Testis (tissue), 2 donors: ENCODE measurements at regions not wholly inside any gene's neighbourhood (a gene's known extent, or its start where the extent isn't known, plus 50 kb on each side); places are given as distances from the start of the nearest gene placed in this dataset.

Experiments used
- CTCF ChIP-seq, 3 experiments: fragments of 450-650 bp in 2 of 3; fragments of 200-600 bp in 1 of 3; sonication (generic) in 1 of 3; IDR thresholded peaks; one replicate each; pipeline ENCODE4 v1.5.1; 2016 to 2019; ENCODE audit warnings: antibody characterized with exemption in 3 of 3, mild to moderate bottlenecking in 2 of 3, moderate library complexity in 1 of 3
- POLR2A ChIP-seq: fragments of 450-650 bp; IDR thresholded peaks from one replicate; pipeline ENCODE4 v1.6.1; 2017; ENCODE audit warnings: antibody characterized with exemption, mild to moderate bottlenecking, moderate library complexity

GRCh38 chr12:88255847-88256246 lies 113.7 kb downstream of the TMTC3 start:
- TF ChIP-seq CTCF (IDR thresholded peaks at IDR 0.05) (no peak), POLR2A (no peak)
